K562 (cell line): ENCODE measurements at regions not wholly inside any gene's neighbourhood (a gene's known extent, or its start where the extent isn't known, plus 50 kb on each side); places are given as distances from the start of the nearest gene placed in this dataset.

Experiments
- ARNT ChIP-seq, 2 experiments: fragments of 450-650 bp; IDR thresholded peaks; 2 replicates each; pipeline ENCODE4 v1.6.1; 2016; ENCODE audit warnings: mild to moderate bottlenecking in 1 of 2
- BCL6 ChIP-seq: fragments of 250-450 bp; sonication (Bioruptor Pico); IDR thresholded peaks from 2 replicates; pipeline ENCODE4 v1.4.0; 2020
- BRD9 ChIP-seq: fragments of 450-650 bp; IDR thresholded peaks from 2 replicates; pipeline ENCODE4 v1.6.1; 2018; ENCODE audit warnings: low read depth; ENCODE audit not compliant: partially characterized antibody
- CBX3 ChIP-seq, 2 experiments: IDR thresholded peaks; 1 replicate in 1 of 2; 2 replicates in 1 of 2; pipeline ENCODE4 v1.6.1; 2012; ENCODE audit warnings: inconsistent platforms in 2 of 2, low read length in 2 of 2, borderline replicate concordance in 1 of 2, control low read depth in 1 of 2
- ESRRB ChIP-seq: fragments of 250-450 bp; sonication (Bioruptor Pico); IDR thresholded peaks from 2 replicates; pipeline ENCODE4 v1.5.0; 2020; ENCODE audit warnings: mild to moderate bottlenecking, moderate library complexity, borderline replicate concordance
- EWSR1 ChIP-seq: fragments of 450-650 bp; IDR thresholded peaks from 2 replicates; pipeline ENCODE4 v1.6.1; 2018; ENCODE audit warnings: borderline replicate concordance, mild to moderate bottlenecking, low read depth, moderate library complexity; ENCODE audit not compliant: partially characterized antibody
- GATAD2B ChIP-seq: fragments of 450-650 bp; IDR thresholded peaks from 2 replicates; pipeline ENCODE4 v1.6.1; 2017; ENCODE audit warnings: mild to moderate bottlenecking, borderline replicate concordance
- KDM5B ChIP-seq: fragments of 200-600 bp; sonication (generic); IDR thresholded peaks from 2 replicates; pipeline ENCODE4 v1.6.1; 2012; ENCODE audit warnings: low read depth, mild to moderate bottlenecking, moderate library complexity, low read length, control low read depth, inconsistent platforms; ENCODE audit not compliant: insufficient replicate concordance
- POU5F1 ChIP-seq: fragments of 150-350 bp; IDR thresholded peaks from 2 replicates; pipeline ENCODE4 v1.6.1; 2014; ENCODE audit warnings: borderline replicate concordance, low read length, low read depth, mild to moderate bottlenecking; ENCODE audit not compliant: partially characterized antibody
- PTBP1 ChIP-seq: fragments of 200-400 bp; formaldehyde crosslinking; IDR thresholded peaks from 2 replicates; pipeline ENCODE4 v1.6.1; 2017; ENCODE audit warnings: low read depth, low read length
- RBFOX2 ChIP-seq: fragments of 200-400 bp; formaldehyde crosslinking; IDR thresholded peaks from 2 replicates; pipeline ENCODE4 v1.6.1; 2017; ENCODE audit warnings: low read depth, mild to moderate bottlenecking, low read length, moderate library complexity
- ZNF143 ChIP-seq: sonication (generic); formaldehyde crosslinking; IDR thresholded peaks from 2 replicates; pipeline ENCODE4 v1.9.0; 2022; ENCODE audit warnings: mild to moderate bottlenecking, missing genetic modification reagents
- ZNF239 ChIP-seq: fragments of 250-450 bp; sonication (Bioruptor Pico); IDR thresholded peaks from 2 replicates; pipeline ENCODE4 v1.4.0; 2020; ENCODE audit warnings: mild to moderate bottlenecking
- ZNF3 ChIP-seq: fragments of 250-450 bp; sonication (Bioruptor Pico); IDR thresholded peaks from 2 replicates; pipeline ENCODE4 v1.5.0; 2021; ENCODE audit warnings: mild to moderate bottlenecking, moderate library complexity
- ZNF668 ChIP-seq: fragments of 250-450 bp; sonication (Bioruptor Pico); IDR thresholded peaks from 2 replicates; pipeline ENCODE4 v1.8.0; 2022; ENCODE audit warnings: mild to moderate bottlenecking, inconsistent platforms
- TF ChIP-seq, protein P1 (sequence below): fragments of 250-450 bp; sonication (Bioruptor Pico); IDR thresholded peaks from 2 replicates; pipeline ENCODE4 v1.4.0; 2020; ENCODE audit warnings: mild to moderate bottlenecking, moderate library complexity, borderline replicate concordance
- TF ChIP-seq, protein P2 (sequence below): fragments of 450-650 bp; formaldehyde crosslinking; IDR thresholded peaks from 2 replicates; pipeline ENCODE4 v1.4.0; 2020; ENCODE audit warnings: mild to moderate bottlenecking
- TF ChIP-seq, protein P3 (sequence below): IDR thresholded peaks from 3 replicates; pipeline ENCODE4 v1.6.1; 2011; ENCODE audit warnings: borderline replicate concordance, mild to moderate bottlenecking, moderate library complexity; ENCODE audit not compliant: insufficient read length; ENCODE audit errors: extremely low read depth
- TF ChIP-seq, protein P4 (sequence below): sonication (generic); formaldehyde crosslinking; IDR thresholded peaks from 2 replicates; pipeline ENCODE4 v1.8.0; 2022; ENCODE audit warnings: mild to moderate bottlenecking, missing genetic modification reagents

DNA sequence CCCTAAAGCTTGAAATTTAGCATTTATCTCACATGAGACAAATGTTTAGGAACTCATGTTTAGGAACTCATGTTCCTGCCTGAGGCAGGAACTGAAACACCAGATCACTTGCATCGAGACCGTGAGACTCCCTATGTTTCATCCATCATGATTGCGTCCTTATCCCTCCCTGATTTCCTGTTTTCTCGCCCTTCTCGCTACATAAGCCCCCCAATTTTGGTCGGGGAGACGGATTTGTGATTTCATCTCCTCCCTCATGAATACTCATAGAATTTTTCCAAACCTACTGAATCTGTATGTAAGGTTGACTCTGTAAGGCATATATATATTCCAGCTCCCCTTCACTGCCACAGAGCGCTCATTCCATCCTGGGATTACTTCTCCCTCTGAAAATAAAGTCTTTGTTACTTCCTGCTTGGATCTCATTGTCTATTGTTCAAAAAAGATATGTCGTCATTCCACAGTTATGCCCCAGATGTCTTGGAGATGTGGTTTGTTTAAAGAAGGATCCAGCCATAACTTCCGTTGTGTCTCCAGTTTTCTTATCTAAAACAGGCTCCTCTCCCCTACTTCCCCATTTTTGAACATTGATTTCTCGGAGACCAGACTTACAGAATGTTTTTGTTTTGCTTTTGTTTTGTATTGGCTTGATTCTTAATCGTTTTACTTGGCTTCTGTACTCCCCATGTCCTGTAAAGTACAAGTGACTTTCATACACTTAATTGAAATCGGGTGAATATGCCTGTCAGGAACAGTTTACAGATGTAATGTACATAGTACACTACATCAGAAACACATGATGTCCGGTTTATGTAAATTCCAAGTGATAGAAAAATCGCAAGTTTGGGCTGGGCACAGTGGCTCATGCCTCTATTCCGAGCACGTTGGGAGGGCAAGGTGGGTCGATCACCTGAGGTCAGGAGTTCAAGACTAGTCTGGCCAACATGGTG, 118.7 kb downstream of the HFE start (continued):
- TF ChIP-seq, protein P1, sequence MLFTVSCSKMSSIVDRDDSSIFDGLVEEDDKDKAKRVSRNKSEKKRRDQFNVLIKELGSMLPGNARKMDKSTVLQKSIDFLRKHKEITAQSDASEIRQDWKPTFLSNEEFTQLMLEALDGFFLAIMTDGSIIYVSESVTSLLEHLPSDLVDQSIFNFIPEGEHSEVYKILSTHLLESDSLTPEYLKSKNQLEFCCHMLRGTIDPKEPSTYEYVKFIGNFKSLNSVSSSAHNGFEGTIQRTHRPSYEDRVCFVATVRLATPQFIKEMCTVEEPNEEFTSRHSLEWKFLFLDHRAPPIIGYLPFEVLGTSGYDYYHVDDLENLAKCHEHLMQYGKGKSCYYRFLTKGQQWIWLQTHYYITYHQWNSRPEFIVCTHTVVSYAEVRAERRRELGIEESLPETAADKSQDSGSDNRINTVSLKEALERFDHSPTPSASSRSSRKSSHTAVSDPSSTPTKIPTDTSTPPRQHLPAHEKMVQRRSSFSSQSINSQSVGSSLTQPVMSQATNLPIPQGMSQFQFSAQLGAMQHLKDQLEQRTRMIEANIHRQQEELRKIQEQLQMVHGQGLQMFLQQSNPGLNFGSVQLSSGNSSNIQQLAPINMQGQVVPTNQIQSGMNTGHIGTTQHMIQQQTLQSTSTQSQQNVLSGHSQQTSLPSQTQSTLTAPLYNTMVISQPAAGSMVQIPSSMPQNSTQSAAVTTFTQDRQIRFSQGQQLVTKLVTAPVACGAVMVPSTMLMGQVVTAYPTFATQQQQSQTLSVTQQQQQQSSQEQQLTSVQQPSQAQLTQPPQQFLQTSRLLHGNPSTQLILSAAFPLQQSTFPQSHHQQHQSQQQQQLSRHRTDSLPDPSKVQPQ (CRISPR knock-in tag), result no peak
- TF ChIP-seq ESRRB (CRISPR knock-in tag), result no peak
- TF ChIP-seq GATAD2B, result peak; percentile 45; the same call in 1 of the 2 replicates
- TF ChIP-seq BRD9, result no peak
- no peak for TF ChIP-seq ZNF143
- TF ChIP-seq ZNF668 (CRISPR knock-in tag), result no peak; the same call in 1 of the 2 replicates
- TF ChIP-seq, protein P2, sequence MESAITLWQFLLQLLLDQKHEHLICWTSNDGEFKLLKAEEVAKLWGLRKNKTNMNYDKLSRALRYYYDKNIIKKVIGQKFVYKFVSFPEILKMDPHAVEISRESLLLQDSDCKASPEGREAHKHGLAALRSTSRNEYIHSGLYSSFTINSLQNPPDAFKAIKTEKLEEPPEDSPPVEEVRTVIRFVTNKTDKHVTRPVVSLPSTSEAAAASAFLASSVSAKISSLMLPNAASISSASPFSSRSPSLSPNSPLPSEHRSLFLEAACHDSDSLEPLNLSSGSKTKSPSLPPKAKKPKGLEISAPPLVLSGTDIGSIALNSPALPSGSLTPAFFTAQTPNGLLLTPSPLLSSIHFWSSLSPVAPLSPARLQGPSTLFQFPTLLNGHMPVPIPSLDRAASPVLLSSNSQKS (CRISPR knock-in tag), result no peak
- TF ChIP-seq CBX3 (IDR thresholded peaks at IDR 0.05; ENCODE audit: borderline replicate concordance in 1 of 2, low read length in 2 of 2), result no peak
- no peak; the same call in 1 of the 2 replicates for TF ChIP-seq ZNF239 (CRISPR knock-in tag)
- TF ChIP-seq, protein P3, sequence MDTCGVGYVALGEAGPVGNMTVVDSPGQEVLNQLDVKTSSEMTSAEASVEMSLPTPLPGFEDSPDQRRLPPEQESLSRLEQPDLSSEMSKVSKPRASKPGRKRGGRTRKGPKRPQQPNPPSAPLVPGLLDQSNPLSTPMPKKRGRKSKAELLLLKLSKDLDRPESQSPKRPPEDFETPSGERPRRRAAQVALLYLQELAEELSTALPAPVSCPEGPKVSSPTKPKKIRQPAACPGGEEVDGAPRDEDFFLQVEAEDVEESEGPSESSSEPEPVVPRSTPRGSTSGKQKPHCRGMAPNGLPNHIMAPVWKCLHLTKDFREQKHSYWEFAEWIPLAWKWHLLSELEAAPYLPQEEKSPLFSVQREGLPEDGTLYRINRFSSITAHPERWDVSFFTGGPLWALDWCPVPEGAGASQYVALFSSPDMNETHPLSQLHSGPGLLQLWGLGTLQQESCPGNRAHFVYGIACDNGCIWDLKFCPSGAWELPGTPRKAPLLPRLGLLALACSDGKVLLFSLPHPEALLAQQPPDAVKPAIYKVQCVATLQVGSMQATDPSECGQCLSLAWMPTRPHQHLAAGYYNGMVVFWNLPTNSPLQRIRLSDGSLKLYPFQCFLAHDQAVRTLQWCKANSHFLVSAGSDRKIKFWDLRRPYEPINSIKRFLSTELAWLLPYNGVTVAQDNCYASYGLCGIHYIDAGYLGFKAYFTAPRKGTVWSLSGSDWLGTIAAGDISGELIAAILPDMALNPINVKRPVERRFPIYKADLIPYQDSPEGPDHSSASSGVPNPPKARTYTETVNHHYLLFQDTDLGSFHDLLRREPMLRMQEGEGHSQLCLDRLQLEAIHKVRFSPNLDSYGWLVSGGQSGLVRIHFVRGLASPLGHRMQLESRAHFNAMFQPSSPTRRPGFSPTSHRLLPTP, result no peak
- peak; percentile 47 for TF ChIP-seq RBFOX2
- TF ChIP-seq ARNT (IDR thresholded peaks at IDR 0.05), result peak; percentile 46 to 56; a peak in 2 of 4 replicates
- TF ChIP-seq PTBP1, result 0 out of 2 replicates have a peak, but pooled peaks have one; percentile 19
- peak; percentile 12 for TF ChIP-seq POU5F1
- TF ChIP-seq EWSR1, result peak; percentile 80
- peak; percentile 32 for TF ChIP-seq KDM5B
- no peak; the same call in 1 of the 2 replicates for TF ChIP-seq ZNF3 (CRISPR knock-in tag)
- TF ChIP-seq, protein P4, sequence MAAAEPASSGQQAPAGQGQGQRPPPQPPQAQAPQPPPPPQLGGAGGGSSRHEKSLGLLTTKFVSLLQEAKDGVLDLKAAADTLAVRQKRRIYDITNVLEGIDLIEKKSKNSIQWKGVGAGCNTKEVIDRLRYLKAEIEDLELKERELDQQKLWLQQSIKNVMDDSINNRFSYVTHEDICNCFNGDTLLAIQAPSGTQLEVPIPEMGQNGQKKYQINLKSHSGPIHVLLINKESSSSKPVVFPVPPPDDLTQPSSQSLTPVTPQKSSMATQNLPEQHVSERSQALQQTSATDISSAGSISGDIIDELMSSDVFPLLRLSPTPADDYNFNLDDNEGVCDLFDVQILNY, result no peak
- TF ChIP-seq BCL6, result no peak
